ENCODE measurements at regions not wholly inside any gene's neighbourhood (a gene's known extent, or its start where the extent isn't known, plus 50 kb on each side); places are given as distances from the start of the nearest gene placed in this dataset.

DNA sequence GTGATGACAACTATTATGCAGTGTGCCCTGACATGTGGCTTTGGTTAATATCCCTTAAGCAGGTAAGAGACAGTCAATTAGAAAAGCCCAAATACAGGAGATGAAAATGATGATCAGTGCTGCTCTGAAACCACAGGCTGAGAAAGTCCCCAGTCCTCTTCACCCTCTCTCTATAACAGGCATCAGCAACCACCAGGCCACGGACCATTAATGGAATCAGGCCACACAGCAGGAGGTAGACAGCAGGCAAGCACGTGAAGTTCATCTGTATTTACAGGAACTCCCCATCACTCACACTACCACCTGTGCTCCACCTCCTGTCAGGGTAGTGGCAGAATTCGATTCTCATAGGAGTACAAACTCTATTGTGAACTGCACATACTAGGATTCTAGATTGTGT lies 591.6 kb upstream of the CYLC2 start:
- TF ChIP-seq, protein P1, sequence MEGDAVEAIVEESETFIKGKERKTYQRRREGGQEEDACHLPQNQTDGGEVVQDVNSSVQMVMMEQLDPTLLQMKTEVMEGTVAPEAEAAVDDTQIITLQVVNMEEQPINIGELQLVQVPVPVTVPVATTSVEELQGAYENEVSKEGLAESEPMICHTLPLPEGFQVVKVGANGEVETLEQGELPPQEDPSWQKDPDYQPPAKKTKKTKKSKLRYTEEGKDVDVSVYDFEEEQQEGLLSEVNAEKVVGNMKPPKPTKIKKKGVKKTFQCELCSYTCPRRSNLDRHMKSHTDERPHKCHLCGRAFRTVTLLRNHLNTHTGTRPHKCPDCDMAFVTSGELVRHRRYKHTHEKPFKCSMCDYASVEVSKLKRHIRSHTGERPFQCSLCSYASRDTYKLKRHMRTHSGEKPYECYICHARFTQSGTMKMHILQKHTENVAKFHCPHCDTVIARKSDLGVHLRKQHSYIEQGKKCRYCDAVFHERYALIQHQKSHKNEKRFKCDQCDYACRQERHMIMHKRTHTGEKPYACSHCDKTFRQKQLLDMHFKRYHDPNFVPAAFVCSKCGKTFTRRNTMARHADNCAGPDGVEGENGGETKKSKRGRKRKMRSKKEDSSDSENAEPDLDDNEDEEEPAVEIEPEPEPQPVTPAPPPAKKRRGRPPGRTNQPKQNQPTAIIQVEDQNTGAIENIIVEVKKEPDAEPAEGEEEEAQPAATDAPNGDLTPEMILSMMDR (IDR thresholded peaks at IDR 0.05) = no peak
- no peak for TF ChIP-seq EZH2 (IDR thresholded peaks at IDR 0.05; ENCODE audit: borderline replicate concordance, insufficient read depth, low read depth, low read length, poor library complexity, severe bottlenecking)

Measured in B cell (primary cell).